Activated CD4-positive, alpha-beta T cell treated with anti-CD3 and anti-CD28 coated beads, Interleukin-2, amount 10 ng/mL, durations not matched to agents 7 days and 5 days (primary cell): ENCODE measurements at regions not wholly inside any gene's neighbourhood (a gene's known extent, or its start where the extent isn't known, plus 50 kb on each side); places are given as distances from the start of the nearest gene placed in this dataset.

Experiments
- CTCF ChIA-PET: fragments of 350-600 bp; sonication (Branson Sonifier 250); formaldehyde crosslinking; loops from one replicate; lab custom pipeline; 2021; ENCODE audit warnings: antibody characterized with exemption; lab: Charles Lee
- POLR2A ChIA-PET: fragments of 350-600 bp; sonication (Branson Sonifier 250); formaldehyde crosslinking; loops from one replicate; lab custom pipeline; 2021; ENCODE audit warnings: antibody characterized with exemption; lab: Charles Lee
- DNase-seq: peaks from one replicate; pipeline ENCODE4 v3.0.0-alpha.2; 2020
- H3K27ac Mint-ChIP-seq: one replicate; pipeline ENCODE4 v1.8.0; 2021; ENCODE audit warnings: mild to moderate bottlenecking, moderate library complexity, mixed read lengths
- H3K27me3 Mint-ChIP-seq: one replicate; pipeline ENCODE4 v1.8.0; 2021; ENCODE audit warnings: mixed read lengths
- H3K36me3 Mint-ChIP-seq: one replicate; pipeline ENCODE4 v1.8.0; 2021; ENCODE audit warnings: low read depth, mixed read lengths
- H3K4me1 Mint-ChIP-seq: one replicate; pipeline ENCODE4 v1.8.0; 2021; ENCODE audit warnings: mixed read lengths
- H3K4me3 Mint-ChIP-seq: one replicate; pipeline ENCODE4 v1.8.0; 2021; ENCODE audit warnings: mild to moderate bottlenecking, moderate library complexity, mixed read lengths
- H3K9me3 Mint-ChIP-seq: one replicate; pipeline ENCODE4 v1.8.0; 2021; ENCODE audit warnings: mixed read lengths

DNA sequence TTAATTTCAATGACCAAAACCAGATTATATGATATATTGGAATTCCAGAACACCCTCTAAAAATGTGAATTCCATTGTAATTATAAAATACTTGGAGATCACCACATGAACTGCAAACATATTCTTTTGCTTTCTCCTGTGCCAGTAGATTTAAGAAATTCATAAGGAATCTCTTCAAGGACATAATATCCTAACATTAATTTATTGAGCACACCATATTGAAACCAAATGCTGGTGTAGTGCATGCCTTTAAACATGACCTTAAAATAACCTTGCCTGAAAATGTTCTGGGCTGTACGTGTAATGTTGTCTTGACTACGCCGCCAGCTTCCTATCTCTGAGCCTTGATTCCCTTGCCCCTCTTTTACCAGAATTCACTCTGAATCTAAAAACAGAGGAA, 205.0 kb upstream of the ACTBL2 start:
- Mint-ChIP-seq H3K9me3 (no peaks in the 10 kb centered on the region), H3K4me3 (no peak overlapping the region), H3K27ac (no peak overlapping the region), H3K36me3 (no peaks in the 10 kb centered on the region), H3K27me3 (no peaks in the 10 kb centered on the region), H3K4me1 (no peaks in the 10 kb centered on the region)
- ChIA-PET CTCF (no interaction called here), POLR2A (no interaction called here)
- DNase-seq = no peak

GRCh38 chr5:57685516-57686255, 203.1 kb upstream of the ACTBL2 start:
- H3K4me3 Mint-ChIP-seq = no peak overlapping the region
- H3K27me3 Mint-ChIP-seq = no peaks in the 10 kb centered on the region
- no peaks in the 10 kb centered on the region for H3K36me3 Mint-ChIP-seq
- no peaks in the 10 kb centered on the region for H3K4me1 Mint-ChIP-seq
- DNase-seq = no peak
- no peak overlapping the region for H3K27ac Mint-ChIP-seq
- POLR2A ChIA-PET = no interaction called here
- H3K9me3 Mint-ChIP-seq = no peaks in the 10 kb centered on the region
- CTCF ChIA-PET = no interaction called here

DNA sequence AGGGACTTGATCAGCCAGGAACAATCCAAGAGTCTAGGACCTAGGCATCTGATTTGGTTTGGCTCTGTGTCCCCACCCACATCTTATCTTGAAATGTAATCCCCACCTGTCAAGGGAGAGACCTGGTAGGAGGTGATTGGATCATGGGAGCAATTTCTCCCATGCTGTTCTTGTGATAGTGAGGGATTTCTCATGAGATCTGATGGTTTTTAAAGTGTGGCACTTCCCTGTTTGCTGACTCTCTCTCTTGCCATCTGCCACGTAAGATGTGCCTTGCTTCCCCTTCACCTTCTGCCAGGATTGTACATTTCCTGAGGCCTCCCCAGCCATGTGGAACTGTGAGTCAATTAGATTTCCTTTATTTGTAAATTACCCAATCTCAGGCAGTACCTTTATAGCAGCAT, 201.7 kb upstream of the ACTBL2 start:
- no peak for DNase-seq
- H3K4me1 Mint-ChIP-seq = no peaks in the 10 kb centered on the region
- H3K4me3 Mint-ChIP-seq = no peak overlapping the region
- CTCF ChIA-PET = no interaction called here
- peaks cover 4% of the 10 kb centered on the region for H3K27me3 Mint-ChIP-seq
- no peak overlapping the region for H3K27ac Mint-ChIP-seq
- POLR2A ChIA-PET = no interaction called here
- H3K9me3 Mint-ChIP-seq = no peaks in the 10 kb centered on the region
- H3K36me3 Mint-ChIP-seq = no peaks in the 10 kb centered on the region

- peaks cover 4% of the 10 kb centered on the region for H3K27me3 Mint-ChIP-seq
- no peaks in the 10 kb centered on the region for H3K36me3 Mint-ChIP-seq
- ChIA-PET POLR2A (no interaction called here), CTCF (no interaction called here)
- no peak for DNase-seq
- H3K27ac Mint-ChIP-seq = no peak overlapping the region
- H3K4me1 Mint-ChIP-seq = no peaks in the 10 kb centered on the region
- no peaks in the 10 kb centered on the region for H3K9me3 Mint-ChIP-seq
- no peak overlapping the region for H3K4me3 Mint-ChIP-seq
Measured at GRCh38 chr5:57683036-57683630, 200.5 kb upstream of the ACTBL2 start.

DNA sequence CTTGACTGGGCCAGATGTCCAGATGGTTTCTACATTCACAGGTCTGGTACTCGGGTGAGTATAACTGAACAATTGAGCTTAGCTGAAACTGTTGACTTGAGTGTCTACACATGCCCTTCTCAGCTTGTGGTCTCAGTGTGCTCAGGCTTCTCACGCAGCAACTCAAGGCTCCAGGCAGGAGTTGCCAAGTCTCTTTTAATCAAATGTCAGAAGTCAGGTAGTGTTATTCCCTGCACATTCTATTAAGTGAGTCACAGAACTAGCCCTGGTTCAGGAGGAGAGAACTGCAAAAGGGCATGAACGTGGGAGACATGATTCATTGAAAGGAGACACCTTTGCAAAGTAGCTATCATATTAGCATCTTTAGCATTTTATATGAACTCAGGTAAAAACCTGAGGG, 199.3 kb upstream of the ACTBL2 start:
- ChIA-PET POLR2A (no interaction called here), CTCF (no interaction called here)
- no peaks in the 10 kb centered on the region for H3K9me3 Mint-ChIP-seq
- peaks cover 4% of the 10 kb centered on the region for H3K27me3 Mint-ChIP-seq
- DNase-seq = no peak
- H3K4me1 Mint-ChIP-seq = no peaks in the 10 kb centered on the region
- H3K36me3 Mint-ChIP-seq = no peaks in the 10 kb centered on the region
- no peak overlapping the region for H3K4me3 Mint-ChIP-seq
- no peak overlapping the region for H3K27ac Mint-ChIP-seq

DNA sequence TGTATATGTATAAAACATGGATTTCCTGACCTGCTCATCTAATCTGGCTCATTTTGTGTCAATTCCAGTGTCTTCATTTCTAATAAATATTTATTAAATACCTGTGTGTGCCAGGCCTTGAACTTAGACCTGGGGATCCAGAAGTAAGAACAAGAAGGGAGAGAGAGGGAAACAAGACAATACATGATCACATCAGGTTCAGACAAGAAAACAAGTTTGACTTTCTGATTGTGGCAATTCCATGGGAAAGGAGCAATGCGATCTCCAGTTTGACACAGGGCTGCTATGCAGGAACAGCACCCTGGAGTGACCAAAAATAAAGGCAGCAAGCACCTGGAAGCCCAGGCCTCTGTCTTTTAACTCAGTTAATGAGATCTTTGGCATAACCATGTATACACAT, 198.1 kb upstream of the ACTBL2 start:
- peaks cover 4% of the 10 kb centered on the region for H3K27me3 Mint-ChIP-seq
- H3K27ac Mint-ChIP-seq = no peak overlapping the region
- CTCF ChIA-PET = no interaction called here
- no peak for DNase-seq
- H3K4me1 Mint-ChIP-seq = no peaks in the 10 kb centered on the region
- H3K9me3 Mint-ChIP-seq = no peaks in the 10 kb centered on the region
- no peaks in the 10 kb centered on the region for H3K36me3 Mint-ChIP-seq
- POLR2A ChIA-PET = no interaction called here
- no peak overlapping the region for H3K4me3 Mint-ChIP-seq

- Mint-ChIP-seq H3K4me3 (no peak overlapping the region), H3K27ac (no peak overlapping the region), H3K4me1 (no peaks in the 10 kb centered on the region), H3K9me3 (no peaks in the 10 kb centered on the region), H3K36me3 (no peaks in the 10 kb centered on the region), H3K27me3 (peaks cover 4% of the 10 kb centered on the region)
- no peak for DNase-seq
- ChIA-PET CTCF (interaction anchor here (1.4 kb wide), 1 partner anchor 27 kb away, joined by 3 read pairs; no protein-coding TSS in a partner anchor), POLR2A (no interaction called here)
Measured at GRCh38 chr5:57677235-57677634, 194.6 kb upstream of the ACTBL2 start.

DNA sequence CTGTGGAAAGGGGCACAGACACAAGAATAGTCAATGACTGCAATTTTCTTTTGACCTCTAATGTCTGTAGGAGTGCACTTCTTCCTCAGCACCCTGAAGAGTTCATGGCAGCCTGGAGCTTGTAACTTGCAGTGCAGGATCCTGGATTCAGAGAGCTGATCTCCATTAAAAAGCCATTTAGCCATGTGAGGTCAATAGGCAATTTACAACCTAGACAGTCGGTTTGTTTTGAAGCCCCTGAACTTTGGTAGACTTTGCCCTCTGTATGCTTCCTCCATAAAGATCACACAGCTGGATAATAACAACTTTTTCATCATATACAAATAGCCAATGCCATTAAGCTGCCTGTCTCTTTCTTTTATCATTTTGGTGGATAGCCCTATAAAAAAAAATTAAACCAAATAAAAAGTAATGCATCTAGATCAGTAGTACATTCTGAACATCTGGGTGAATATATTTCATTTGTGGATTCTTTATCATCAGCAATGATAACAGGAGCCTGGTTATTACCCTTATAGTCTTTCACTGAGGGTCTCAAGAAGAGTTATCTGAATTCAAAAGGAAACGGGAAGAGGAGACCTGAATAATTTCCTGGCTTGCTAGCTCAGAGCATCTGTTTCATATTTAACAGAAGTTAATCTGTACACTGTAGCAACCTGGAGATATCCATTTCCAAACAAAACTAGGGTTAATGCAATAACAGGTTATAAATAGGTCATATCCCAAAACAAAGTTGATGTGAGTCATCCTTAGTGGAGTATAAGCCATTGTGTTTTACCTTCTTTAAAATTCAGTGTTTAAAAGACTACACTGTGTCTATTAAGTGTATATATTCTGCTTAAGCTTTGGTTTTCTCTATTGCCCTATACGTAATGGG, 193.8 kb upstream of the ACTBL2 start:
- no peak overlapping the region for H3K4me3 Mint-ChIP-seq
- H3K9me3 Mint-ChIP-seq = no peaks in the 10 kb centered on the region
- ChIA-PET POLR2A (no interaction called here), CTCF (interaction anchor here (1.4 kb wide), 1 partner anchor 26 kb away, joined by 3 read pairs; no protein-coding TSS in a partner anchor)
- DNase-seq = no peak
- no peak overlapping the region for H3K27ac Mint-ChIP-seq
- H3K27me3 Mint-ChIP-seq = peaks cover 4% of the 10 kb centered on the region
- H3K36me3 Mint-ChIP-seq = no peaks in the 10 kb centered on the region
- no peaks in the 10 kb centered on the region for H3K4me1 Mint-ChIP-seq

- Mint-ChIP-seq H3K27me3 (peaks cover 4% of the 10 kb centered on the region), H3K27ac (no peak overlapping the region), H3K4me3 (no peak overlapping the region), H3K4me1 (no peaks in the 10 kb centered on the region), H3K9me3 (no peaks in the 10 kb centered on the region), H3K36me3 (no peaks in the 10 kb centered on the region)
- DNase-seq = no peak
- POLR2A ChIA-PET = no interaction called here
- CTCF ChIA-PET = interaction anchor here (0.6 kb wide), 1 partner anchor 336 kb away, joined by 3 read pairs; no protein-coding TSS in a partner anchor
Measured at GRCh38 chr5:57675236-57675635, 192.6 kb upstream of the ACTBL2 start.

DNA sequence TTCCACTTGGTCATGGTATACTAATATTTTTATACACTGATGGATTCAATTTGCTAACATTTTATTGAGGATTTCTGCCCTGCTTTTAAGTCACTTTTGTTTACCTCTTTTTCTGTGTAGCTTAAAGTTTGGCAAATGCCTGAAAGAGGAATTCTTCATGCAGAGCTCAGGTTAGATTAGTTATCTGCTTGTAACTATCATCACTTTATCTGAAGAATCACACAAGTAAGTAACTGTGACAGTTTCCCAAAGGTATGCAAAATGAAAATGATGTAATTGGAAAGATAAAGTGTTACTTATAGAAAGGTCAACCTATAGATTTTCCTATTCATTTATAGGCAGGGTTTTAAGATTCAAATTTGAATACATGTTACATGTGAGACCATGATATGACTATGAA, 188.8 kb upstream of the ACTBL2 start:
- Mint-ChIP-seq H3K9me3 (no peaks in the 10 kb centered on the region), H3K4me3 (no peak overlapping the region), H3K36me3 (no peaks in the 10 kb centered on the region), H3K4me1 (no peaks in the 10 kb centered on the region), H3K27ac (no peak overlapping the region), H3K27me3 (peaks cover 2% of the 10 kb centered on the region)
- CTCF ChIA-PET = no interaction called here
- POLR2A ChIA-PET = no interaction called here
- no peak for DNase-seq

DNA sequence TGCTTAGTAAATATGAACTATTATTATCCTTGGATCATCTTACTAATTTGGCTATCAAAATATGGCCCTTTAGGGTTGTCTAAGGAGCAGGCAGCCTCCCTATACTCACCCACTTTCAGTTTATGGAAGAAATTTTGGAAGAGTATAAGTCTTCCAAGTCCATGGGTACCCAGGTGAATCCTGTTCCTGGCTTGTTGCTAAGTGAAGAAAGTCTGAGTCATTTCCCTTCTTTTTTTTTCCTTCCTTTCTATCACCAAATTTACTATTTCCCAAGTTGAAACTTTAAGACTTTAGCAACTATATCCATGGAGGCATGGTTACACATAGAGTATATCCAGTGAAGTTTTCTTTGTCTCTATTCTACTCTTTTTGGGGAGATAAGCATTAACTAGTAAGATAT, 184.0 kb upstream of the ACTBL2 start:
- DNase-seq = no peak
- H3K36me3 Mint-ChIP-seq = no peaks in the 10 kb centered on the region
- no peaks in the 10 kb centered on the region for H3K9me3 Mint-ChIP-seq
- H3K4me3 Mint-ChIP-seq = no peak overlapping the region
- ChIA-PET POLR2A (no interaction called here), CTCF (no interaction called here)
- peaks cover 8% of the 10 kb centered on the region for H3K27me3 Mint-ChIP-seq
- no peaks in the 10 kb centered on the region for H3K4me1 Mint-ChIP-seq
- no peak overlapping the region for H3K27ac Mint-ChIP-seq

GRCh38 chr5:57665146-57665936, 182.7 kb upstream of the ACTBL2 start:
- Mint-ChIP-seq H3K27me3 (peaks cover 14% of the 10 kb centered on the region), H3K4me1 (no peaks in the 10 kb centered on the region), H3K27ac (no peak overlapping the region), H3K36me3 (no peaks in the 10 kb centered on the region), H3K9me3 (no peaks in the 10 kb centered on the region), H3K4me3 (no peak overlapping the region)
- no peak for DNase-seq
- ChIA-PET POLR2A (no interaction called here), CTCF (no interaction called here)
